Body of pancreas (tissue), 4 donors: ENCODE measurements at regions not wholly inside any gene's neighbourhood (a gene's known extent, or its start where the extent isn't known, plus 50 kb on each side); places are given as distances from the start of the nearest gene placed in this dataset.

Experiments used
- ATAC-seq: fragments of 150-250 bp; one replicate; pipeline ENCODE4 v1.9.1; 2016
- DNase-seq, 4 donors: peaks; one replicate each; pipeline ENCODE4 v3.0.0-alpha.2; 2019
- H3K27ac ChIP-seq, 4 donors: fragments of 200-600 bp; sonication (generic); 1 replicate in 3 of 4; 2 replicates in 1 of 4; pipeline versions ENCODE4 v1.5.1 to v1.6.1; 2016 to 2019; ENCODE audit warnings: mild to moderate bottlenecking in 1 of 4, mixed read lengths in 1 of 4, moderate library complexity in 1 of 4
- H3K27me3 ChIP-seq, 2 donors: fragments of 200-600 bp; sonication (generic); one replicate each; pipeline ENCODE4 v1.6.0; 2016; ENCODE audit warnings: mild to moderate bottlenecking in 1 of 2
- H3K36me3 ChIP-seq, 2 donors: fragments of 200-600 bp; sonication (generic); replicated peaks in 1 of 2; 2 replicates each; pipeline ENCODE4 v1.5.1; 2016; ENCODE audit warnings: low read depth in 2 of 2; ENCODE audit not compliant: insufficient read depth in 1 of 2
- H3K4me1 ChIP-seq: fragments of 200-600 bp; sonication (generic); one replicate; pipeline ENCODE4 v1.6.0; 2016
- H3K4me3 ChIP-seq, 2 donors: fragments of 200-600 bp; sonication (generic); 1 replicate in 1 of 2; 2 replicates in 1 of 2; pipeline ENCODE4 v1.5.1; 2016 to 2019
- H3K9me3 ChIP-seq, 3 donors: fragments of 200-600 bp; sonication (generic); 1 replicate in 2 of 3; 2 replicates in 1 of 3; pipeline ENCODE4 v1.5.1; 2016
- CTCF ChIP-seq, 7 experiments: fragments of 450-650 bp in 4 of 7; fragments of 200-600 bp in 3 of 7; sonication (generic) in 3 of 7; IDR thresholded peaks; one replicate each; pipeline ENCODE4 v1.5.1; 2016 to 2019; ENCODE audit warnings: antibody characterized with exemption in 7 of 7
- POLR2A ChIP-seq, 3 donors: fragments of 450-650 bp; IDR thresholded peaks; one replicate each; pipeline ENCODE4 v1.6.1; 2016; ENCODE audit warnings: antibody characterized with exemption in 3 of 3, mild to moderate bottlenecking in 2 of 3
- WGBS, 2 donors: methylation state at CpG; one replicate each; pipeline ENCODE4 v1.1.5; 2017; 5-methylcytosine and 5-hydroxymethylcytosine counted together
- intact Hi-C: fragments of 100-400 bp; cut with DNase I; formaldehyde crosslinking; loops from one replicate; pipeline ENCODE4 v1.15.1; 2023

- intact Hi-C loops: no loop called here
- no peak for TF ChIP-seq POLR2A (IDR thresholded peaks at IDR 0.05)
- no peak for TF ChIP-seq CTCF (IDR thresholded peaks at IDR 0.05)
- no peak for DNase-seq
These were observed 1403.0 kb downstream of the BRD1 start for GRCh38 chr22:48424661-48425060.

GRCh38 chr22:48424201-48424627 lies 1403.5 kb downstream of the BRD1 start:
- no peak for DNase-seq
- H3K9me3 ChIP-seq: no peaks in the 10 kb centered on the region
- intact Hi-C loops: no loop called here
- H3K27me3 ChIP-seq: no peaks in the 10 kb centered on the region
- no peaks in the 10 kb centered on the region for H3K36me3 ChIP-seq
- no peak for ATAC-seq
- H3K4me1 ChIP-seq: peaks cover 10% of the 10 kb centered on the region
- 68% methylated on average over 16 to 18 of the region's 18 CpGs for WGBS, 2 donors
- no peak overlapping the region for H3K27ac ChIP-seq
- TF ChIP-seq POLR2A (IDR thresholded peaks at IDR 0.05): no peak
- H3K4me3 ChIP-seq: no peak overlapping the region

More at GRCh38 chr22:48424661-48425060, 1403.0 kb downstream of the BRD1 start:
- Histone ChIP-seq H3K4me1 (peaks cover 10% of the 10 kb centered on the region), H3K27me3 (no peaks in the 10 kb centered on the region), H3K4me3 (no peak overlapping the region), H3K27ac (no peak overlapping the region), H3K9me3 (no peaks in the 10 kb centered on the region), H3K36me3 (no peaks in the 10 kb centered on the region)
- 40 to 59% methylated on average over 2 to 4 of the region's 5 CpGs for WGBS, 2 donors
- ATAC-seq: no peak

- no peak for TF ChIP-seq POLR2A (IDR thresholded peaks at IDR 0.05)
- no peak for TF ChIP-seq CTCF (IDR thresholded peaks at IDR 0.05)
- Histone ChIP-seq H3K4me3 (no peak overlapping the region), H3K27ac (no peak overlapping the region), H3K4me1 (peaks cover 4% of the 10 kb centered on the region), H3K27me3 (no peaks in the 10 kb centered on the region), H3K36me3 (no peaks in the 10 kb centered on the region), H3K9me3 (no peaks in the 10 kb centered on the region)
- no peak for ATAC-seq
- WGBS, 2 donors: 46 to 49% methylated on average over 5 to 8 of the region's 8 CpGs
- intact Hi-C loops: no loop called here
- DNase-seq: no peak
These were observed 1404.2 kb downstream of the BRD1 start for GRCh38 chr22:48423481-48423911.

- WGBS, 2 donors: 44 to 50% methylated on average over 7 of the region's 7 CpGs
- H3K27me3 ChIP-seq: no peaks in the 10 kb centered on the region
- DNase-seq: no peak
- intact Hi-C loops: no loop called here
- H3K27ac ChIP-seq: no peak overlapping the region
- no peaks in the 10 kb centered on the region for H3K36me3 ChIP-seq
- no peak for ATAC-seq
- H3K9me3 ChIP-seq: no peaks in the 10 kb centered on the region
- H3K4me1 ChIP-seq: no peaks in the 10 kb centered on the region
- H3K4me3 ChIP-seq: no peak overlapping the region
- TF ChIP-seq CTCF (IDR thresholded peaks at IDR 0.05) (no peak), POLR2A (IDR thresholded peaks at IDR 0.05) (no peak)
These were observed 1404.7 kb downstream of the BRD1 start for GRCh38 chr22:48422900-48423480.

GRCh38 chr22:48418831-48419230 lies 1408.8 kb downstream of the BRD1 start:
- H3K36me3 ChIP-seq: no peaks in the 10 kb centered on the region
- no peak overlapping the region for H3K4me3 ChIP-seq
- no peaks in the 10 kb centered on the region for H3K9me3 ChIP-seq
- 77 to 83% methylated on average over 10 of the region's 10 CpGs for WGBS, 2 donors
- ATAC-seq (no peak), DNase-seq (no peak)
- intact Hi-C loops: no loop called here
- TF ChIP-seq POLR2A (IDR thresholded peaks at IDR 0.05) (no peak), CTCF (IDR thresholded peaks at IDR 0.05) (no peak)
- no peaks in the 10 kb centered on the region for H3K27me3 ChIP-seq
- H3K27ac ChIP-seq: no peak overlapping the region
- H3K4me1 ChIP-seq: no peaks in the 10 kb centered on the region
